H1 (cell line): ENCODE measurements at regions not wholly inside any gene's neighbourhood (a gene's known extent, or its start where the extent isn't known, plus 50 kb on each side); places are given as distances from the start of the nearest gene placed in this dataset.

ENCODE experiments used
- TAF1 ChIP-seq: IDR thresholded peaks from 2 replicates; pipeline ENCODE4 v1.6.1; 2011; ENCODE audit warnings: mild to moderate bottlenecking, low read depth, low read length
- TF ChIP-seq, protein P1 (sequence below), 3 experiments: IDR thresholded peaks; 1 replicate in 2 of 3; 2 replicates in 1 of 3; pipeline versions ENCODE4 v1.5.1 to v1.6.1; 2011; ENCODE audit warnings: low read length in 3 of 3, mild to moderate bottlenecking in 3 of 3, inconsistent platforms in 2 of 3, low read depth in 1 of 3, moderate library complexity in 1 of 3; ENCODE audit not compliant: insufficient read depth in 1 of 3; ENCODE audit errors: control extremely low read depth in 1 of 3

DNA sequence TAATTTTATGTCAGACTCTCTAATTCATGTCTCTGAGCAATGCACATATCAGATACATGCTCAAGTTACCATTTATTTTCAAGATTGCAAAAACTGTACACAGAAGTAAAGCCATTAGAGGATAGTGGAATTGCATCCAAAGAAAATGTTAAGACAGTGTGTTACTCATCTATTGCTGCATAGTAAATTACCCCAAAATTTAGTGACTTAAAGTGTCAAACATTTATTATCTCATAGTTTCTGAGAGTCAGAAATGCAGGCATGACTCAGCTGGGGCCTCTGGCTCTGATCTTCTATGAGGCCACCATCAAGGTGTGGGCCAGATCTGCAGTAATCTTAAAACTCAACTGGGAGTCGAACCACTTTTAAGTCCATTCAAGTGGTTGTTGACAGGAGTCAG is 275.2 kb downstream of the QDPR start:
- TF ChIP-seq, protein P1, sequence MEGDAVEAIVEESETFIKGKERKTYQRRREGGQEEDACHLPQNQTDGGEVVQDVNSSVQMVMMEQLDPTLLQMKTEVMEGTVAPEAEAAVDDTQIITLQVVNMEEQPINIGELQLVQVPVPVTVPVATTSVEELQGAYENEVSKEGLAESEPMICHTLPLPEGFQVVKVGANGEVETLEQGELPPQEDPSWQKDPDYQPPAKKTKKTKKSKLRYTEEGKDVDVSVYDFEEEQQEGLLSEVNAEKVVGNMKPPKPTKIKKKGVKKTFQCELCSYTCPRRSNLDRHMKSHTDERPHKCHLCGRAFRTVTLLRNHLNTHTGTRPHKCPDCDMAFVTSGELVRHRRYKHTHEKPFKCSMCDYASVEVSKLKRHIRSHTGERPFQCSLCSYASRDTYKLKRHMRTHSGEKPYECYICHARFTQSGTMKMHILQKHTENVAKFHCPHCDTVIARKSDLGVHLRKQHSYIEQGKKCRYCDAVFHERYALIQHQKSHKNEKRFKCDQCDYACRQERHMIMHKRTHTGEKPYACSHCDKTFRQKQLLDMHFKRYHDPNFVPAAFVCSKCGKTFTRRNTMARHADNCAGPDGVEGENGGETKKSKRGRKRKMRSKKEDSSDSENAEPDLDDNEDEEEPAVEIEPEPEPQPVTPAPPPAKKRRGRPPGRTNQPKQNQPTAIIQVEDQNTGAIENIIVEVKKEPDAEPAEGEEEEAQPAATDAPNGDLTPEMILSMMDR (IDR thresholded peaks at IDR 0.05; ENCODE audit: control extremely low read depth in 1 of 3, insufficient read depth in 1 of 3, low read depth in 1 of 3, low read length in 3 of 3), result no peak
- TF ChIP-seq TAF1, result no peak
